Right atrium auricular region (tissue), 2 donors: ENCODE measurements at regions not wholly inside any gene's neighbourhood (a gene's known extent, or its start where the extent isn't known, plus 50 kb on each side); places are given as distances from the start of the nearest gene placed in this dataset.

ENCODE experiments used
- DNase-seq: peaks from one replicate; pipeline ENCODE4 v3.0.0-alpha.2; 2019; ENCODE audit warnings: low spot score
- H3K27ac ChIP-seq, 2 donors: fragments of 200-600 bp; sonication (generic); 1 replicate in 1 of 2; 2 replicates in 1 of 2; pipeline ENCODE4 v1.5.1; 2016 to 2019
- H3K27me3 ChIP-seq, 2 donors: fragments of 200-600 bp; sonication (generic); one replicate each; pipeline versions ENCODE4 v1.5.1 to v1.6.0; 2017 to 2019
- H3K36me3 ChIP-seq: fragments of 200-600 bp; sonication (generic); one replicate; pipeline ENCODE4 v1.5.1; 2016
- H3K4me1 ChIP-seq, 2 donors: fragments of 200-600 bp; sonication (generic); one replicate each; pipeline versions ENCODE4 v1.5.1 to v1.6.0; 2017 to 2019
- H3K4me3 ChIP-seq, 2 donors: fragments of 200-600 bp; sonication (generic); 1 replicate in 1 of 2; 2 replicates in 1 of 2; pipeline ENCODE4 v1.5.1; 2017 to 2019; ENCODE audit warnings: mild to moderate bottlenecking in 1 of 2, moderate library complexity in 1 of 2
- H3K9me3 ChIP-seq, 2 donors: fragments of 200-600 bp; sonication (generic); one replicate each; pipeline ENCODE4 v1.5.1; 2019
- CTCF ChIP-seq, 2 donors: fragments of 200-600 bp; sonication (generic); IDR thresholded peaks; one replicate each; pipeline ENCODE4 v1.5.1; 2019; ENCODE audit warnings: antibody characterized with exemption in 2 of 2

GRCh38 chrX:15971696-15972095 lies 117.1 kb upstream of the AP1S2 start:
- TF ChIP-seq CTCF (IDR thresholded peaks at IDR 0.05) = no peak
- DNase-seq = no peak
- H3K4me3 ChIP-seq = no peak overlapping the region
- no peaks in the 10 kb centered on the region for H3K9me3 ChIP-seq
- no peaks in the 10 kb centered on the region for H3K27me3 ChIP-seq
- no peaks in the 10 kb centered on the region for H3K4me1 ChIP-seq
- no peak overlapping the region for H3K27ac ChIP-seq
- no peaks in the 10 kb centered on the region for H3K36me3 ChIP-seq

- no peak for TF ChIP-seq CTCF (IDR thresholded peaks at IDR 0.05)
- Histone ChIP-seq H3K27me3 (no peaks in the 10 kb centered on the region), H3K27ac (no peak overlapping the region), H3K4me3 (no peak overlapping the region), H3K9me3 (no peaks in the 10 kb centered on the region), H3K4me1 (no peaks in the 10 kb centered on the region), H3K36me3 (no peaks in the 10 kb centered on the region)
- no peak for DNase-seq
Measured at GRCh38 chrX:15963858-15964257, 109.2 kb upstream of the AP1S2 start.

GRCh38 chrX:15960237-15960636 lies 105.6 kb upstream of the AP1S2 start:
- Histone ChIP-seq H3K27me3 (no peaks in the 10 kb centered on the region), H3K4me1 (no peaks in the 10 kb centered on the region), H3K4me3 (no peak overlapping the region), H3K9me3 (no peaks in the 10 kb centered on the region), H3K36me3 (no peaks in the 10 kb centered on the region), H3K27ac (no peak overlapping the region)
- no peak for TF ChIP-seq CTCF (IDR thresholded peaks at IDR 0.05)
- DNase-seq = no peak

GRCh38 chrX:15956681-15957080 lies 102.1 kb upstream of the AP1S2 start:
- Histone ChIP-seq H3K4me1 (no peaks in the 10 kb centered on the region), H3K27me3 (no peaks in the 10 kb centered on the region)
- no peak for TF ChIP-seq CTCF (IDR thresholded peaks at IDR 0.05)

GRCh38 chrX:15953801-15954200 lies 99.2 kb upstream of the AP1S2 start:
- no peak overlapping the region for H3K27ac ChIP-seq
- no peaks in the 10 kb centered on the region for H3K27me3 ChIP-seq
- no peak for DNase-seq
- TF ChIP-seq CTCF (IDR thresholded peaks at IDR 0.05) = no peak
- no peaks in the 10 kb centered on the region for H3K4me1 ChIP-seq
- H3K4me3 ChIP-seq = no peak overlapping the region
- H3K36me3 ChIP-seq = no peaks in the 10 kb centered on the region
- H3K9me3 ChIP-seq = no peaks in the 10 kb centered on the region

More at GRCh38 chrX:15956681-15957080, 102.1 kb upstream of the AP1S2 start:
- DNase-seq = no peak
- Histone ChIP-seq H3K36me3 (no peaks in the 10 kb centered on the region), H3K27ac (no peak overlapping the region), H3K4me3 (no peak overlapping the region), H3K9me3 (no peaks in the 10 kb centered on the region)

GRCh38 chrX:15952212-15952611 lies 97.6 kb upstream of the AP1S2 start:
- Histone ChIP-seq H3K27me3 (no peaks in the 10 kb centered on the region), H3K4me1 (no peaks in the 10 kb centered on the region), H3K36me3 (no peaks in the 10 kb centered on the region), H3K9me3 (no peaks in the 10 kb centered on the region), H3K4me3 (no peak overlapping the region), H3K27ac (no peak overlapping the region)
- no peak for TF ChIP-seq CTCF (IDR thresholded peaks at IDR 0.05)
- DNase-seq = no peak
